GM12892 (cell line): ENCODE measurements at regions not wholly inside any gene's neighbourhood (a gene's known extent, or its start where the extent isn't known, plus 50 kb on each side); places are given as distances from the start of the nearest gene placed in this dataset.

Source experiments
- POLR2A ChIP-seq: IDR thresholded peaks from 2 replicates; pipeline ENCODE4 v1.6.1; 2011; ENCODE audit warnings: low read depth, low read length, control low read depth
- POLR2AphosphoS5 ChIP-seq: IDR thresholded peaks from 2 replicates; pipeline ENCODE4 v1.6.1; 2011; ENCODE audit warnings: low read depth, low read length, control low read depth

- TF ChIP-seq POLR2A (no peak), POLR2AphosphoS5 (no peak)
These were observed 230.3 kb upstream of the PCDH18 start for GRCh38 chr4:137762591-137762990.
